Amniotic epithelial cell (primary cell): ENCODE measurements at regions not wholly inside any gene's neighbourhood (a gene's known extent, or its start where the extent isn't known, plus 50 kb on each side); places are given as distances from the start of the nearest gene placed in this dataset.

ENCODE experiments used
- DNase-seq: peaks from one replicate; pipeline ENCODE4 v3.0.0-alpha.2; 2010; ENCODE audit warnings: low read depth

DNA sequence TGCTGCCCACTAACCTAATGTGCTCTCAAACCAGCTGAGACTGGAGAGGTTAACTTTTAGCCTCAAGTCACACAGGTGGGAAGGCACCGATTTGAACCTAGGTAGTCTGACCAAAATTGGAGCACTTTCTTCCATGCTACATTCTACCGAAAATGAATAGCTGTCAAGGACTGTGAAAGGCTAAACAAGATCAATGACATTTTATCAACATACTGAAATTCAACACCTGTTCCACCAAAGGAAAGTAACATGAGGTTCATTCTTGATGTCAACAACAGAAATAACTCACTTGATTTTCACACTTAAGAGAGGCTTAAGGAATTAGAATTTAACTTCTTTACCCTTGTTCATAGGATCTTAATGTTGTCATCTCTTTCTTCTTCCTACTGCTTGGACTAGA lies 284.4 kb upstream of the MON1B start:
- DNase-seq, result no peak

DNA sequence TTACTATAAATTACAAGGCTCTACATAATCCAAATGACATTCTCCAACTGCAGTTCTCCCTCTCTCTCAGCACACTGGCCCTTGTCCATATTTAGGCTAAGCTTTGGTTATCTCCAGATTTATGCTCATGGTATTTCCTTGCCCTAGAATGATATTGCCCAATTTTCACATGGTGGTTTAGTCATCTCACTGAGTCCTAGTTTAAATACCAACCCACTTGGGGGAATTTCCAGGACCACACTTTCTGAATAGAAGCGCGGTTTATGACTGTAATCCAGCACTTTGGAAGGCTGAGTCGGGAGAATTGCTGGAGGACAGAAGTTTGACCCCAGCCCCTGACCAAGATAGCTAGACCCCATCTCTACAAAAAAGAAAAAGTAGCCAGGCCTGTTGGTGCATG lies 280.1 kb upstream of the MON1B start:
- DNase-seq, result peak; percentile 99

DNA sequence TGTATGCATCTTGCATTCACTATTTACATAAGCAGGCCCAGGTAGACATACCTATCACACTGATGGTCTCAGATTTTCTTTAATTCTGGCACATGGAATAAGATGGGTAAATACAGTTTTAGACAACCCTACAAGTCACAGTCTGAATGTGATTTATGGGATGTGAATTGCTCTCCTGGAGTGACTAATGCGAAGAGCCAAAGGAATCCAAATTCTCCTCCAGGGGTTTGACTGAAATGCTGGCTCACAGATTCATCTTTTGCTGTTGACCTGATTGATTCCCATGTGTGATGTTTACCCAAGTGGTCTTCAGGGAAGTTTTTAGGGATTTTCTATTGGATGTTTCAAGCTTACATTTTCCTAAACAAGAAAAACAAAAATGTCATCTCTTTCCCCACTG lies 277.9 kb upstream of the MON1B start:
- peak; percentile 29 for DNase-seq

DNA sequence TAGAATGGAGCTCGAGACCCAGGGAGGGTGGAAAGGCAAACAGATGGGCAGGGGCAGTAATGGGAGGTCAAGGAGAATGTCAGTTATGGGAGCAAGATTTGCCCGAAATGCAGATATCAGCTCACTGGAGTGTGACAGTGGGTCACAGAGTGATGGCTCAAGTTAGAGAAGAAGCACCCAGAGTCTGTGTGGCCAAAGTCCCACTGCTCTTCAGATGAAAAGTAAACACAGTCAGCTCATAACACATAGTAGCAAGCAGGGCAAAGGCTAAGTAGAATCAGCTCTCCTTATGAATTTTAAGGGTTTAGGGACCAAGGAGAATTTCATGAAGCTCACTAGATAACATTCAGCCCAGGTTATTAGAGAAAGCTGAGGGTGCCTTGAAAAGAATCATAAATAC lies 264.9 kb upstream of the MON1B start:
- no peak for DNase-seq

DNA sequence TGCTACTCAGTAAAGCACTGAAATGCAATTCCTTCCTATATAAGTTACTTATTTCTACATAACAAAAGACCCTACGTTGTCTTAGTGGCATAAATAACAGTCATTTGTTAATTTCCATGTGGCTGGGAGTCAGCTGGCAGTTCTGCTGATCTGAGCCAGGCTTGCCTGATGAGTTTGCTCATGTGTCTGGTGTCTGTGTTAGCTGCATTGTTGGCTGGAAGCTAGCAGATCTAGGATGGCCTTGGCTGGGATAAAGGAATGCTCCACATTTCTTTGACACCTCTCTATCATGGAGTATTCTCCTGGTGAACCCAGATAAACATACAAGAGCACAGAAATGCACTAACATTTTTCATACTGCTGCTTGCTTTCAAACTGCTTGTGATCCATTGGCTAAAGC lies 264.4 kb upstream of the MON1B start:
- peak; percentile 63 for DNase-seq

DNA sequence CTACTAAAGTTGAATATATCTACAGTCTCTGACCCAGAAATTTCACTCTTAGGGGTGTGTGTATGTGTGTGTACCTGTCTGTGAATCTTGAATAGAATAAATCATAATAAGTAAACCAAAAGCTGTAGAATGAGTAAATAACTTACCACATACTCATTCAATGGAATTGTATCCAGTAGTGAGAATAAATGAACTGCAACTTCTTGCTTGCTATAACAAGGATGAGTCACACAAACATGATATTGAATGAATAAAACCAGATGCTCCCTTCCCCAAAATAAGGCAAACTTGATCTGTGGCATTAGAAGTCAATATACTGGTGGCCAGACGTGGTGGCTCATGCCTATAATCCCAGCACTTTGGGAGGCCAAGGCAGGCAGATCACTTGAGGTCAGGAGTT lies 259.8 kb upstream of the MON1B start:
- DNase-seq, result no peak

DNA sequence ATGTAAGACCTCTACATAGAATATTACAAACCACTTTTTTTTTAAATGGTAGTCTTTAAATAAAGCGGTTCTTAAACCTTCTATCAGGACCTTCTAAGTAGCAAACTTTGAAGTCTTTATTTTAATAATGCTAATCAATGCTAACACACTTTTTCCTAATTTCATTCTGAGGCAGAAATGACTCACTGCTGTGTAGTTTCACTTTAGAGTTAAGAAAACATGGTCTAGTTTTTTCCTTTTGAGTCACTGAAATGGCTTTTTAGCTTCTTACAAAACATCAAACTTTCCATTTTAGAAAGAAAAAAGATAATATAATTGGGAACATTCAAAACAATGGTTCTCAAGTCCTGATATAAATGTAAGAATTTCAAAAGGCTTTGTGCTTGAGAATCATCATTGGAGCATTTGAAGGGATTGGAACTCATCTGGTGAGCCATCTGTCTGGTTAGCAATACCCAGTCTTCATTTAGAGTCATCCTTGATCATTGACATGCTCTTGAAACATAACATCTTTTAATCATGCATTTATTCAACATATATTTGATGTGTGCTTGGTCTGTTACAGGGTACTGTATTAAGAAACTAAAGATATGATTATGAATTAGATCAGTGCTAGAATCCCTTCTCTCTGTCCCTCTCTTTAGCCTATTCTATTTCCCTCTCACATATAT lies 258.3 kb upstream of the MON1B start:
- peak; percentile 31 for DNase-seq

DNA sequence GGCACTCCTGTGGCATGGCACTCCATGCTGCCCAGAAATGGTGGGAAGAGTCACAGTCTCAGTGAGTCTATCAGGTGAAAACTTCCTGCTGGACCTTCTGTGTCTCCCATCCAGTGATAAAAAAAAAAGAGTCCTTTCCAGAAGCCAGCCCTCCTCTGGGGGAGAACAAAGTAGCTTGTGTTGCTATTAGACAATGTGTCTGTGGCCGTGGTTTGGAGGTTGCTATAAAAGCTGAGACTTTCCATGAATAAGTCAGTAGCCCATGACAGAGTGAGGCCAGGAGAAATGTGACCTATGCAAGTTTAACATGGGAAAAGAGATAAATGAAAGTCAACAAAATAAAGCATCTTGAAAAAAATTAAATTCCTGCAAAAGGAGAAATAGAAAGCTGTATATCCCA lies 250.7 kb upstream of the MON1B start:
- no peak for DNase-seq

DNA sequence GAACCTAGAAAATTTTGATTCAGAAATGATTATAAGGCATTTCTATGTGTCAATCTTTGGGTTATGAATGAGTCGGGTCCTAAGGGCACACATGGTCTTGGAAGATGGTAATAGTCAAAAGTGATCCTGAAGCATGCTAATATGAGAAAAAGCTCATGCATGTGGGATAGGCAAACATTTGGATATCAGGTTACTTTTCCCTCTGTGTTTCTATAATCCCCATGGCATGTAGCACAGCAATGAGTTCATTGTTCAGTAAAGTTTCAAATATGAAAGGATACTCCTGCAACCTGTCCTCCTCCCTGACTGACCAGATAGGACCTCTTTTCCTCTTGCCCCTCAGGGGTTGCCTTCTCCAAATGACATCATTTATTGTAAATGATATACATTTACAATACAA lies 249.9 kb upstream of the MON1B start:
- DNase-seq, result no peak

DNA sequence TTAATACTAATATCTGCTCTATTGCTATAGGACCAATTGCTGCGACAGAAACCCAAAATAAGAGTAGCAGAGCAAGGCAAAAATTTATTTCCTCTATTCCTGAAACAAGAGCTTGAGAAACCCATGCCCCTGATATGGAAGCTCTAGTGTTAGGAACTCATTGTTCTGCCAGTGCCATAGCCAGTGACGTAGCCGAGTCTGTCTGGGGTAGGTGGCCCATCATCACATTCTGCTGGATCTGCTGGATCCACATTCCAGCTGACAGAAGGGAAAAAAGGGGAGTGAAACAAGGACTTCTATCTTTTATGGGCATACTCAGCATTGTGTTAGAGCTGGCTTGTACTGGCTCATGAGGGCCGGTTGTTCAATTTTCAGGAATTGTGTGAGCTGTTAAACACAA lies 248.9 kb upstream of the MON1B start:
- DNase-seq, result no peak

DNA sequence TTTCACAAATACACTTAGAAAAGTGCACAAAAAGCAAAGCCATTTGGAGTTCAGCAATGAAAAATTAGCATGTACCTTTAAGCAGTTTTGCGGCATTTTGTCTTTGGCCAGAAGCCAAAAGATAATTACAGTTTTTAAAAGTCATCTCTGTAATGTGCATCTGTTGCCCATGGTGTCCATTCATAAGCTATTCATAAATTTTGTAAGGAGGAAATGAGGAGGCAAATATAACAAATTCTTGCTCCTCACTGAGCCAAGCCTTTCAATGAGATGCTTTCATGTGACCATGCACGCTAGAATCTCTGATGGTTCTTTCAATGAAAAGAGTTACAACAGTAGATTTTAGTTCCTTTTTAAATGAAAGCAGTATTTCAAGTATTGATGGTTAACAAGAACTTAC lies 247.1 kb upstream of the MON1B start:
- peak; percentile 30 for DNase-seq

DNA sequence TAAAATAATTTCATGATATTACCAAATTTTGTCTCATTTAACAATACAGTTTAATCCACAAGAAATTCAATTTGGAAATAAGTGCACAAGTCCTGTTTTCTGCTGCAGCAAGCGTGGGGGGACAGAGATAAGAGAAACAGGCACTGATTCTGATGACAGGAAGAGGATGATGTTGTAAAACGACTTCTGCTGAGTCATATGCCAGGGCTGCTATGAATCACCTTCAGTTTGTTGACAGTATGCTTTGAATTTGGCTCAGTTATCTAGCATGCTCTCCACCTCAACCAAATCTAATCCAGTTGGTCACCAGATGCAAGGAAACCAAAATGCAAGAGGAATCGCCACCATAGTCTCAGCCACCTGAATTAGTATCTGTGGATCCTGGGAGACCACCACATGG lies 244.1 kb upstream of the MON1B start:
- DNase-seq, result peak; percentile 92

DNA sequence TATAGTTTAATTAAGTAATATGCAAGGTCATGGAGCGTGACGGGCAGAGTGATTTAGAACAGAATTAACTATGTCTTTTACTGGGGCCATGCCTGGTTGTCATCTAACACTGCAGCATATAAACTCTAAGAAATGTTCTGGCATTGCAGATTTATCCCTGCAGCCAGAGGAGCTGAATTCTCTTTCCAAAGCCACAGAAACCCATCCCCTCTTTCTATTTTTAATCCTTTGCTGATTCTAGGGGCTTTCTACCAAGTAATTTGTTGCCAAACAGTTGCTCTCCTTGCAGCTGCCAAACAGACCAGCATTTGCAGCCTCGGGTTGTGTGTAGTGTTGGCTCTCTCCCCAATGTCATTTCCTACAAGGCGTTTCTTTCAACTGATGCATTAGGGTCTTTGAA lies 243.2 kb upstream of the MON1B start:
- DNase-seq, result no peak

DNA sequence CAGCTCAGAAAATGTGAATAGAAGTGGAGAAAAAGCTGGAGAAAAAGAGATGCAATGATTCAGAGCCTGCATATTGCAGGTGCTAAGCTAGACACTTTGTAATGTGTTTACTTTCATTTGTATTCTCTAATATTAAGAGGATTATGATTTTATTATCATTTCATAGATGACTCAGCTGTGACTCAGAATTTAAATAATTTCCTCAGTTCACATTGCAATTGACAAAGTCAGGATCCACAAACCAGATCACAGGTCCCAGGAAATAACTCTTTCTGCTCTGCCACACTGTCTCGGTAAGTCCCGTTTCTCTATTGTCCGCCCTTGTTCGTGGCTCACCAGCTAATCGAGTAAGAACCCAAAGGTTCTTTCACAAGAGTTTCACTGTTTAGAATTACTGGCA lies 235.4 kb upstream of the MON1B start:
- peak; percentile 44 for DNase-seq

DNA sequence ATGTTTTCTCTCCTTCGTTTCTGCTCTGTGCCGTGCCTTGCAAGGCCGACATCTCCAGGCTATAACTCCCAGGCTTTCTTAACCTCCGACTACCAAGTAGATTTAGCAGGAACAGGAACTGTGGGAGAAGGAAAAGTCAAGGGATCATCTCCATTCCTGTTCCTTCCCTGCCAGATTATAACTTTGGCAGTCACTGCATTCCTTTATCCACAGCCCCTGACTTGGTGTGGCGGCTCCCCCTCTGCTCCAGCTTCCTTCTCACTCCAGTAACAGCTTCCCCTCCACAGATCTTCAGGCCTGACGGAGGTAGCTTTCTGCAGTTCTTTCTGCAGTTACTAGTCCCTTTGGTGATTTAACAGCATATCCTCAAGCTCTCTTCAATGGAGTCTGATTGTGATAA lies 234.6 kb upstream of the MON1B start:
- peak; percentile 44 for DNase-seq

DNA sequence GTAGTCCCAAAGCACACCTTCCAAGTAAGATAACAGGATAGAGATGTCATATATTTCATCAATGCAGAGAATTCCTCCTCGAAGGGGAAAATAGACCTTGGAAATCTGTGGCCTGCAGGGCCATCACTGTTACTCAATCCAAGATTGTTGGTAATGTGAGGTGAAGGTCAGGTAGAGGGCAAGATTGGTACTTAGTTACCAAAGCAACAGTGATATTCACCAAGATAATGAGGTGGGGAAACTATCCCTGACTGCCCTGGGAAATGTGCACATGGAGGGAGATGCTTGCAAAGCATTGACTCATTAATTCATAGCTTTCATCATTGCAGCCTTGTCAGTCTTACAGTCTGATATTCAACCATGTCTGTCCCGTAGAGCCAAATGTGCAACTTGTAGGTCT lies 234.1 kb upstream of the MON1B start:
- DNase-seq, result peak; percentile 75

DNA sequence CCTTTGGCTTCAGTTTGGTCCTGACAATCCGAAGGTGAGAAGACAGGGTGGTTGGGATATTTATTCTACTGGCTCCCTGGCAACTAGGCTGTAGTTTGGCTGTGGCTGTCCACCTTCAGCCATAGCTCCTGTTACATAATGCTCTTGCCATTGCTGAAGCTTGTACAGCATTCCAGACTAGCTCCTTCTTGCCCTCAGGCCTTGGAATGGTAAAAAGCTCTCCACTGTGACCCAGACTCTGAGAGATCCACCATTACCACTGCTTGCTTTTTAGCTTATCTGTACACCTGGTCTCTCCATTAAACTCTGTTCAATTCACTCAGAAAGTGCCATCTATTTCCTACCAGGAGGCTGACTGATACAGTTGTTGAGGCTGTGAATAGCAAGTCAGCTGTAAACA lies 231.8 kb upstream of the MON1B start:
- DNase-seq, result no peak

DNA sequence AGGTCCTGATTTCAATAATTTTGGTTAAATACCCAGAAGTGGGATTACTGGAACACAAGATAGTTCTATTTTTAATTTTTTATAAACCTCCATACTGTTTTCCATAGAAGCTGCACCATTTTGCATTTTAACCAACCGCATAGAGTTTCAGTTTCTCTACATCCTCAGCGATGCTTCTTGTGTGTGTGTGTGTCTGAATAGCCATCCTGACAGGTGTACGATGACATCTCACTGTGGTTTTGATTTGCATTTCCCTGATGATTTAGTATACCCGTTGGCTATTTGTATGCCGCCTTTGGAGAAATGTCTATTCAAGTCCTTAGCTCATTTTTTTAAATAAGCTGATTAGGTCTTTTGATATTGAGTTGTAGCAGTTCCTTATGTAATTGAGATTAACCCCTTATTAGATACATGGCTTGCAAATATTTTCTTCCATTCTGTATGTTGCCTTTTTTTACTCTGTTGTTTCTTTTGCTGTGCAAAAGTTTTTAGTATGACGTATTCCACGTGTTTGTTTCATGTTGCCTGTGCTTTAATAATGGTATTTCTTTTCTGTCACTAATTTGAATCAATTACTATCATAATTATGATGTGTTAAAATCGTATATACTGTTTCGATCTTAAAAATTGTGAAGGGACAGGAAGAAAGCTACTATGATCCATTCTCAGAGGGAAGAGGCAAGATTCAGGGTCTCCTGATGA lies 227.2 kb upstream of the MON1B start:
- DNase-seq, result no peak

DNA sequence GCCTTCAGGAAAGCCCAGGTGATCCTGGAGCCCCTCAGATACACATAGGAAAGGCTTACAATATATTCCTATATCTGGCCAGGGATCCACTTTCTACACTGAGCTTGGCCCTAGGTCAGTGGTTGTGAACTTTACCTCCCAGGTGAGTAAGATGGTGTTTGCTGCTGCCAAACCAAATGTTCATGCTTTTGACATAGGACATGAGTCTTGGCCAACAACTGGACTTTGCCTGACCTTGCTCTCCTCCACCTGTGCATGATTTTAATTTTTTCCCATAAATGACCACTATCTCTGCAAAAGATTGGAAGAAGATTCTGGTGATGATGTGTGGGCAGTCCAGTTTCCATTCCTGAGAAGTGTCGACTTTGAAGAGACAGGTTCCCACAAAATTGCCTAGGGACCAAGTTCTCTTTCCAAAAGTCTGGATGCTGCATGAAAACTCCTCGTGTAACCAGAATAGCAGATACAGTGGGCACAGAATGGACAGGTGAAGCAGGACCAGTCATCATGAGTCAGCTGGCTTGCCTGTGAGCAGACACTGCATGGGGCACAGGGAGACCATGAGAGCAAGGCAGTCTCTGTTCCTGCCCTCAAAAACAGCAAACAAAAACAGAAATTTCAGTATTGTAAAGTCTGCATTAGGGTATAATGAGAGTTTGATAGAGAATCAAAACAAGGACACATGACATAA lies 226.4 kb upstream of the MON1B start:
- no peak for DNase-seq

DNA sequence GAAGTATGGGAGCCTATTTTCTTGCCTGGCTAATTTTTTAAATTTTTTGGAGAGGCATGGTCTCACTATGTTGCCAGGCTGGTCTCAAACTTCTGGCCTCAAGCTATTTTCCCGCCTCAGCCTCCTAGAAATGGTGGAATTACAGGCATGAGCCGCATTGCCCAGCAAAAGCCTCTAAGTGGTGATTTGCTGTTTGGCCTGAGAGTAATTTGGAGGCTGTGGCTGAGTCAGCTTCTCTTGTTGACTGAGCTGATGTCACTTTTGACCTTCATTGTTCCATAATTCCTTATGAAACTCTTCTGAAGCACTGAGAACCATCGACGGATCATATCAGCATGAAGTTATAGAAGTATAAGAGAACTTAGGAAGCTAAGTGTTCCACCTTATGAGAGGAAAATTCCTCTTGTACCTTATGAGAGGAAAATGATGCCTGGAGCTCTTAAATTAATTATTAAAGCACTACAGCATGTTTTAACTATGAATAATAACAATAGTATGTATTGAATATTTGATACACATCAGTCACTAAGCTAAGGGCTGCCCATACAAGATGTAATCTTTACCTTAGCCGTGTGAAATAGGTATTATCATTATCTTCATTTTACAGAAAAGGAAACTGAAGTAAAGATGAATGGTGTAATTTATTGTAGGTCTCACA lies 220.8 kb upstream of the MON1B start:
- peak; percentile 48 for DNase-seq

DNA sequence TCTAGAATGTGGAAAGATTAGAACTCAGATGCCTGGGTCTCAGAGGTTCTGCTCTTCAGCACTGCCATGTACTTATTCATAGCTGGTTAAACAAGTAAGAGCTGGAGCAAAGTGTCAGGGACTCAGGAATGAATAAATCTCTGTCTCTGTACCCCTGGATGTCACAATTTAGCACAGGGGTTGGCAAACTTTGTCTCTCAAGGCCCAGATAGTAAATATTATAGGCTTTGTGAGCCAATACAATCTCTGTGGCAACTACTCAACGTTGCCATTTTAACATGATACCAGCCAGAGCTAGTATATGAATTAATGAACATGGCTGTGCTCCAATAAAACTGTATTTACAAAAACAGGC lies 220.3 kb upstream of the MON1B start:
- no peak for DNase-seq

DNA sequence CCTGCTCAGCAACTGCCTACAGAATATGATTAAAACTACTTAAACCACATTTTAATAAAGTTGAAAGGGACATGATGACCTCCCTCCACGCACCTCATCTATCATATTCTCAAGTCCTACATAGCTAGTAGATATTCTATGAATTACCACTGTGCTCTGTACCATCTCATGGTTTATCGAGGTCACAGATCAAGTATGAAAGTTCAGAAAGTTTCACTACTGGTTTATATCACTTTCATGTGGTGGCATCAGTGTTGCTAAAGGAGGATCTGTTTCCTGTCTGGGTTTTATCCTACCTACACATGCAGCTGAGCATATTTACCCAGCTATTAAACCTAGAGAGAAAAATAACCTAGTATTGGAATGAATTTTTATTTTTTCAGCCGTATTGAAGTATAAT lies 214.9 kb upstream of the MON1B start:
- DNase-seq, result peak; percentile 26

DNA sequence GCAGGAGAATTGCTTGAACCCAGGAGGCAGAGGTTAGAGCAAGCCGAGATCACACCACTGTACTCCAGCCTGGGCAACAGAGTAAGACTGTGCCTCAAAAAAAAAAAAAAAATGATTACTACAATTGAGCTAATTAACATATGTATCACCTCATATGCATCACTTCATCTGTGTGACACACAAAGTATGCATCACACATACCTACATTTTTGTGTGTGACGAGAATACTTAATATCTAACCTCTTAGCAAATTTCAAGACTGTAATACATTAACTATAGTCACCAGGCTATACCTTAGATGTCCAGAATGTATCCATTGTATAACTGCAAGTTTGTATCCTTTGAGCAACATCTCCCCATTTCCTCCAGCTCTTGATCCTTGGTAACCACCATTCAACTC lies 214.2 kb upstream of the MON1B start:
- no peak for DNase-seq
